GM18499 (cell line): ENCODE measurements at regions not wholly inside any gene's neighbourhood (a gene's known extent, or its start where the extent isn't known, plus 50 kb on each side); places are given as distances from the start of the nearest gene placed in this dataset.

Experiments used
- ATAC-seq: cut with Tn5 transposase; IDR thresholded peaks from one replicate; pipeline ENCODE4 v1.9.1; 2021; ENCODE audit warnings: moderate number of reproducible peaks; ENCODE audit not compliant: insufficient read depth, unreplicated experiment

GRCh38 chr12:107393043-107393717, 292.4 kb upstream of the PWP1 start:
- no peak for ATAC-seq

DNA sequence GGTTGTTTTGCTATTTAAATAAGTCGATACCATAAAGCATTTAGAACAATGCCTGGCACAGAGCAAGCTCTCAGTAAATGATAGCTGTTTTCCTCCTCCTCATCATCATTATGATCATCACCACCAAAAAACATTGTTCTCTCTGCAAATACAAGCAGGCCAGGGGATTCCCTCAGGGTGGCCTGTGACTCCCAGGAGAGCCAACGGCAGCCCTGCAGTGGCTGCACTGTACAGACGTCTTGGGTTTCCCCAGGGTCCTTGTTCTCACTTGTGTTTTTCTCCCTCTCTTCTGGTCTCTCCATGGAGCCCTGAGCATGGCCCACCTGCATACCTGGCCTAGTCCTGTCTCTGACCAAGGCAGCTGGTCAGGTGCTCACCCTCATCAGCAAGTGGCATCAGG, 290.9 kb upstream of the PWP1 start:
- no peak for ATAC-seq

GRCh38 chr12:107395817-107396216, 289.8 kb upstream of the PWP1 start:
- no peak for ATAC-seq

DNA sequence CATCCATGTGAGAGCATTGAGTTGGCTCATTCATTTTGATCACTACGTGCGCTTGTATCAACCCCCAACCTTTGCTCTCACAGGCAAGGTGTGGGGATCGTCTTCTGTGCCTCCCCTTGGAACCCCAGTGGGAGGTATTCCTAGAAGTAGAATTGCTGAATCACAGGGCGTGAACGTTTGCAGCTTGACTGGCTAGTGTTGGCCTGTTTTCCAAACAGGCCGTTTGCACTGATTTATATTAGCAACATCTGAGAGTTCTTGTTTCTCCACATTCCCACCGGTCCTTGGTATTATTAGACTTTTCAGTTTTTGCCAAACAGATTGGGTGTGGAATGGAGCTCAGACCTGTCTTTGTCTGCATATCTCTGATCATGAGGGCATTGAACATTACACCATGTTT, 288.6 kb upstream of the PWP1 start:
- no peak for ATAC-seq

- ATAC-seq: no peak
Observed at GRCh38 chr12:107397890-107398500, 287.6 kb upstream of the PWP1 start.

GRCh38 chr12:107399046-107399445, 286.6 kb upstream of the PWP1 start:
- ATAC-seq: no peak

- no peak for ATAC-seq
Observed at GRCh38 chr12:107400686-107401447, 284.7 kb upstream of the PWP1 start.

DNA sequence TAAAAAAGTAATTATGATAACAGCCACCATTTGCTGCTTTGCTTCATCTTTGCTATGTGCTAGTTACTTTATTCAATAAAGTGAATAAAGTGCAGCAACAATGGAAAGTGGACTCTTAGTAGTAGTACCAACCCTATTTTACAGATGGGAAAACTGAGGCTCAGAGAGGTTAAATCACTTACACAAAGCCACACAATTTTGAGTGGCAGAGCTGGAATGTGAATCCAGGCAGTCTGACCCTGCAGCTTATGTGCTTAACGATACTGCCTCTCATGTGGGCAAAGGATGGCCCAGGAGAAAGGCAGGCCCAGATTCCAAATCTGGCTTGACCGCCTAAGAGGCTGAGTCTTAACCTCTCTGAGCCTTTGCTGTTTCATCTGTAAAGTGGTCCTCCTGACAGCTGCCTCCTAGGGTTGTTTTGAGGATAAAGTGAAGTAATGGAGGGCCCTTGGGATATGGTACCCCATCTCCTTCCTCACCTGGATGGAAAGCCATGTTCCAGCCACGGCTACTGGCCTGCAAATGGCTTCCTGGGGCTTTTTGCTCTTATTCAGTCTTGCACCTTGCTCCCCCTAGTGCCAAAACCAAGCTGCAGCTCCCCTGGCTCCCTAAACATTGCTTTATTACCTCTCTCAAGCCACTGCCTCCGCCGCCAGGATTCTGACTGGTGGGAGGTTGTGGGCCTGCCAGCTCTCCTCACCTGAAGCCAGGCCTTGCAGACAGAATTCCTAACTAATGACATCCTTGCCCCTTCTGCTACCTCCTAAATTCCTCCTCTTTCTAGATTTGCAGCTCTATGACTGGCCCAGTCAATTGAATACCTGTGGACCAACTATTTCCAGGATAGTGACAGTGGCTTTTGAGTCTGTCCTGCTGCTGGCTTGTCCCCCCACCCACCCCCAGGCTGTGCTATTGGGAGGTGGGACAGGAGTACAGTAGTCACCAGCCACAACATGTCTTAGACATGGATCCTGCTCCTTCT, 283.3 kb upstream of the PWP1 start:
- ATAC-seq: no peak

- ATAC-seq: no peak
Observed at GRCh38 chr12:107404981-107405380, 280.6 kb upstream of the PWP1 start.

DNA sequence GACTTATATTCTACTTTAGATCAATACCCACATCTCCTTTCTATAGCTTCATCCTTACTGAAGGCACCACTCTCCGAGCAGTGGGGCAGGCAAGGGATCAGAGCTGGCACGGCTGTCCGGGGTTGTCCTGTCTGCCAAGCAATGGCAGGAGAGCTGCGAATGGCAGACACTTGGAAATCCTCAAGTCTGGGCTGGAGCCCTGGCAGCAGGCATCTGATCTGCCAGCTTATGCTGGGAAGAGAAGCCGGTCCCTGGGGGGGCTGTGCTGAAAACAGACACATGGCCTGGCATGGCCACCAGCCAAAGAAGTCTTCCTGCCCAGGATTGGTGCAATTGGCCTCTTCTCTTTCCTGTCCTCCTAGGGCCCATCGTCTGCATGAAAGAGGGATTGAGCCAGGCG, 280.2 kb upstream of the PWP1 start:
- ATAC-seq: no peak

DNA sequence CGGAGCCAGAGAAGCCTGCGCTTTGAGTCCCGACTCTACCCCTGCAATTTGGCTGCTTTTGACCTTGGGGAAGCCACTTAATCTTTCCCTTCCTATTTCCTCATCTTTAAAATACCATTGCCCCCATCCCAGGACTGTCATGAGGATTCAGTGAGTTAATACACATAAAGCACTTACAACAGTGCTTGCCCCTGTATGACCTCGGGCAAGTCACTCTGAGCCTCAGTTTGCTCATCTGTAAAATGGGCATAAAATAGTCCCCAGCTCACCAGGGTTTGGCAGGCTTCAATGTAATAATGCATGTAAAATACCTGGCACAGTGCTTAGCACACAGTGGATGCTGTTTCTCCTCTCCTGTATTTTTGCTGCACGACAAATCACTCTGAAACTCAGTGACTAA, 278.7 kb upstream of the PWP1 start:
- ATAC-seq: no peak

GRCh38 chr12:107411792-107412535, 273.6 kb upstream of the PWP1 start:
- no peak for ATAC-seq

- ATAC-seq: no peak
Observed at GRCh38 chr12:107415071-107415470, 270.5 kb upstream of the PWP1 start.

DNA sequence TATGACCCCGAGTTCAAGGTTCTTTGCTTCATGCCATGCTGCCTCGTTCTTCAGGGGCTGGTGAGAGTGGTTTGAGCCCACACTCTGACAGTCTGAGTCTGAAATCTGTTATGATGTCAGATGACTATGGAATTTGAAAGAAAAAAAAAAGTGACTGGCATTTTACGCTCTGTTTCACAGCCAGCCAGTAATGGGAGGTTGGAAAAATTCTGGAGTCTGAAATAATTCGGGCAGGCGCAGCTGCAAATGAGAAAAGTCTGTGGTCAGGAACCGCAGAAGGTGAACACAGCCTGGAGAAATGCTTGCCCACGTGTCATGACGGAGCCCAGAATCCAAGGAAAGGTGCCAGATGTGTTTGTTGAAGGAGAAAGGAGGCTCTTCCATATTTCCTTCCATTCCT, 269.8 kb upstream of the PWP1 start:
- ATAC-seq: no peak

- ATAC-seq: no peak
Observed at GRCh38 chr12:107417004-107417403, 268.6 kb upstream of the PWP1 start.

DNA sequence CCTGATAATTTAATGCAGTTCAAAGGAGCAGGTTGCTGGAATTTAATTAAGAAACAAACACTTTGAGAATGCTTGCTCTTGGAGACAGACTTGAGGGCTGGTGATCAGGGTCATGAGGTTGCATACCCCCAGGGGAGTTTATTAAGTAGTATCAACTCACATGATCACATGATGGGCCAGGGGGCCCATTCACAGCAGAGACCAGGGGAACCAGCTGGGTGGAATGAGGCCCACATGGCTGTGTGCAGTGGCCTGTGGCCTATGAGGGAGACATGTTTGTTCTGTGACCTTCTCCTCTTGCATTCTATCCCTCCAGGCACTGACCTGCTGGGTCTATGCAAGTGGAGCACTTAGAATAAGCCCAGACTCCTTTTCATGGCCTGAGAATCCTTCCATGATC, 266.6 kb upstream of the PWP1 start:
- ATAC-seq: no peak

DNA sequence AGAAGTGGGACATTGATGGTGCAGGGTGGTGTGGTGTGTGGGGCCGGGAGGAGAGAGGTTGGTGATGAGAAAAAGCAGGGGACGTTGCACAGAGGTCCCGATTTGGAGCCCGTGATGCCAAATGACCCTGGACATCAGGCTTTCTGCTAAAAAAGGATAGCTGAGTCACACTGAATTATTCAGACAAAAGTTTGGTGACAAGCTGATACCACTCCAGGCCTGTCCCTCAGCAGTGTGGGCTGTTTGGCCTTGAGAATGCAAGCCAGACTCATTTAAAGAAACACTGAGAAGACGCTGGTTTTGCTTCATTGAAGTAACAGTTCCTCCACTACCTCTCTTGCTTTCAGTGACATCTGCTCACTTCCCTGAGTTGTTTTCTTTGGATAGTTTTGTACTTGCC, 262.1 kb upstream of the PWP1 start:
- ATAC-seq: no peak

GRCh38 chr12:107429006-107429705, 256.4 kb upstream of the PWP1 start:
- no peak for ATAC-seq

DNA sequence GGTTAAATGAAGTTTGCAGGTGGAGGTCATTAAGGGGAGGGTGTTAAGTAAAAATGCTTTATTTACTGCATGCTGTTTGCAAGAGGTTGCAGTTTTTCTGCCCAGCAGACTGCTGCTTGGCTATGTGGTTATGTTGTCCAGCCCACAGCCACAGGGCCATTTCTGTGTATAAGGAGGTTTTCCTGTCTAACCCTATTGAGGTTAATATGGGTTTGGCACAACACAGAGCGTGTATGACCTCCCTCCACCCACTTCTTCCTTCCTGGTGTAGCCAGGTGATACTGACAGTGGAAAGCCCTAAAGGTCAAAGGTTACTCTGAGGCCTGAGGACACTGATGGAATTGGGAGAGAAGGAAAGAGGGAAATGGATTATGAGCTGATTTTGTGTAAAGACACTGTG, 253.7 kb upstream of the PWP1 start:
- ATAC-seq: no peak
